Neuronal stem cell (in vitro differentiated cells): ENCODE measurements at regions not wholly inside any gene's neighbourhood (a gene's known extent, or its start where the extent isn't known, plus 50 kb on each side); places are given as distances from the start of the nearest gene placed in this dataset.

Experiments
- DNase-seq: peaks from one replicate; pipeline ENCODE4 v3.0.0-alpha.2; 2013; ENCODE audit warnings: low spot score
- H2AFZ ChIP-seq: one replicate; pipeline ENCODE4 v1.6.1; 2013; ENCODE audit warnings: mild to moderate bottlenecking, low read length, inconsistent platforms
- H2AK5ac ChIP-seq: 2 replicates; pipeline ENCODE4 v1.6.1; 2013; ENCODE audit warnings: low read depth, mild to moderate bottlenecking, inconsistent platforms, low read length, moderate library complexity, mixed read lengths
- H2BK120ac ChIP-seq: 2 replicates; pipeline ENCODE4 v1.6.1; 2013; ENCODE audit warnings: low read depth, mild to moderate bottlenecking, inconsistent platforms, low read length, moderate library complexity, mixed read lengths
- H2BK12ac ChIP-seq: one replicate; pipeline ENCODE4 v1.6.1; 2013; ENCODE audit warnings: low read length, inconsistent platforms
- H2BK15ac ChIP-seq: 2 replicates; pipeline ENCODE4 v1.6.1; 2013; ENCODE audit warnings: mild to moderate bottlenecking, low read length, inconsistent platforms, mixed read lengths
- H2BK5ac ChIP-seq: one replicate; pipeline ENCODE4 v1.6.1; 2013; ENCODE audit warnings: inconsistent platforms, mild to moderate bottlenecking, low read length, moderate library complexity
- H3K14ac ChIP-seq: one replicate; pipeline ENCODE4 v1.6.1; 2013; ENCODE audit warnings: low read length, inconsistent platforms
- H3K18ac ChIP-seq: 2 replicates; pipeline ENCODE4 v1.6.1; 2013; ENCODE audit warnings: low read length, inconsistent platforms
- H3K23ac ChIP-seq: 2 replicates; pipeline ENCODE4 v1.6.1; 2013; ENCODE audit warnings: low read depth, mild to moderate bottlenecking, mixed read lengths, low read length, inconsistent platforms; ENCODE audit not compliant: poor library complexity
- H3K27ac ChIP-seq: replicated peaks from 3 replicates; pipeline ENCODE4 v1.5.1; 2013; ENCODE audit warnings: low read length, inconsistent platforms
- H3K27me3 ChIP-seq, 3 experiments: 2 replicates each; pipeline ENCODE4 v1.6.1; 2013; ENCODE audit warnings: low read length in 3 of 3, mild to moderate bottlenecking in 2 of 3, inconsistent platforms in 1 of 3, low read depth in 1 of 3, mixed read lengths in 1 of 3, moderate library complexity in 1 of 3; ENCODE audit not compliant: control insufficient read depth in 3 of 3, insufficient read depth in 3 of 3
- H3K36me3 ChIP-seq, 2 donors: replicated peaks in 1 of 2; 2 replicates each; pipeline ENCODE4 v1.6.1; 2013; ENCODE audit warnings: low read length in 2 of 2; ENCODE audit not compliant: control insufficient read depth in 2 of 2, insufficient read depth in 2 of 2
- H3K4ac ChIP-seq: 2 replicates; pipeline ENCODE4 v1.6.1; 2013; ENCODE audit warnings: inconsistent platforms, mild to moderate bottlenecking, low read length, moderate library complexity
- H3K4me1 ChIP-seq, 2 donors: 1 replicate in 1 of 2; 2 replicates in 1 of 2; pipeline ENCODE4 v1.6.1; 2013; ENCODE audit warnings: low read length in 2 of 2, low read depth in 1 of 2; ENCODE audit not compliant: control insufficient read depth in 2 of 2, insufficient read depth in 1 of 2
- H3K4me2 ChIP-seq: one replicate; pipeline ENCODE4 v1.6.1; 2013; ENCODE audit warnings: mild to moderate bottlenecking, low read length, inconsistent platforms; ENCODE audit not compliant: insufficient read depth, poor library complexity, severe bottlenecking
- H3K4me3 ChIP-seq, 2 donors: 2 replicates each; pipeline ENCODE4 v1.5.1; 2013; ENCODE audit warnings: low read length in 2 of 2, mild to moderate bottlenecking in 2 of 2, inconsistent platforms in 1 of 2, moderate library complexity in 1 of 2
- H3K79me1 ChIP-seq: one replicate; pipeline ENCODE4 v1.6.1; 2013; ENCODE audit warnings: low read depth, mild to moderate bottlenecking, inconsistent platforms, low read length, moderate library complexity
- H3K9ac ChIP-seq: one replicate; pipeline ENCODE4 v1.6.1; 2013; ENCODE audit warnings: mild to moderate bottlenecking, low read depth, low read length, inconsistent platforms; ENCODE audit not compliant: poor library complexity
- H3K9me3 ChIP-seq, 2 donors: replicated peaks in 1 of 2; 2 replicates each; pipeline versions ENCODE3 to v1.6.1; 2013; ENCODE audit warnings: low read length in 2 of 2, mild to moderate bottlenecking in 2 of 2, inconsistent platforms in 1 of 2, low read depth in 1 of 2, mixed read lengths in 1 of 2, moderate library complexity in 1 of 2; ENCODE audit not compliant: control insufficient read depth in 2 of 2, insufficient read depth in 1 of 2
- H4K8ac ChIP-seq: one replicate; pipeline ENCODE4 v1.6.1; 2013; ENCODE audit warnings: low read depth, mild to moderate bottlenecking, inconsistent platforms, low read length, moderate library complexity
- H4K91ac ChIP-seq: one replicate; pipeline ENCODE4 v1.6.1; 2013; ENCODE audit warnings: low read length, low read depth, mild to moderate bottlenecking, inconsistent platforms; ENCODE audit not compliant: poor library complexity
- WGBS, 2 donors: extraction: QIAGEN DNeasy Blood & Tissue Kit; methylation state at CpG; one replicate each; pipeline ENCODE4 v1.1.7; 2013; ENCODE audit warnings: missing lambda C conversion rate in 2 of 2, mixed read lengths in 1 of 2; ENCODE audit not compliant: insufficient read length in 2 of 2, insufficient replicate concordance in 1 of 2; ENCODE audit errors: extremely low coverage in 2 of 2; 5-methylcytosine and 5-hydroxymethylcytosine counted together

GRCh38 chr7:53983480-53983879, 558.7 kb upstream of the VSTM2A start:
- Histone ChIP-seq H2AFZ (no peak overlapping the region), H3K4me1 (peaks cover 0 to 2% of the 10 kb centered on the region in 2 donors), H3K18ac (no peak overlapping the region), H3K27me3 (no peaks in the 10 kb centered on the region), H2AK5ac (no peak overlapping the region), H3K9me3 (no peaks in the 10 kb centered on the region), H3K27ac (no peak overlapping the region), H3K79me1 (no peaks in the 10 kb centered on the region), H3K4ac (no peak overlapping the region), H4K91ac (no peak overlapping the region), H3K36me3 (no peaks in the 10 kb centered on the region), H3K14ac (no peak overlapping the region), H3K9ac (no peak overlapping the region), H2BK5ac (no peak overlapping the region), H3K4me2 (no peak overlapping the region), H4K8ac (no peak overlapping the region), H2BK12ac (no peak overlapping the region), H3K4me3 (no peak overlapping the region), H2BK15ac (no peak overlapping the region), H2BK120ac (no peak overlapping the region), H3K23ac (no peak overlapping the region)
- DNase-seq, result no peak
- no CpG with 5 or more reads among the region's 2 CpGs for WGBS, 2 donors

- H3K27me3 ChIP-seq, result no peaks in the 10 kb centered on the region
- WGBS, 2 donors, result no CpG with 5 or more reads among the region's 4 CpGs
- H3K4me2 ChIP-seq, result no peak overlapping the region
- peaks cover 0 to 2% of the 10 kb centered on the region in 2 donors for H3K4me1 ChIP-seq
- no peak overlapping the region for H3K9ac ChIP-seq
- no peak for DNase-seq
- no peak overlapping the region for H3K4ac ChIP-seq
- no peaks in the 10 kb centered on the region for H3K9me3 ChIP-seq
- no peak overlapping the region for H2BK12ac ChIP-seq
- H3K27ac ChIP-seq, result no peak overlapping the region
- H2BK15ac ChIP-seq, result no peak overlapping the region
- H2BK5ac ChIP-seq, result peak overlapping the region; percentile 66
- no peak overlapping the region for H2AK5ac ChIP-seq
- H4K8ac ChIP-seq, result no peak overlapping the region
- H2BK120ac ChIP-seq, result no peak overlapping the region
- no peaks in the 10 kb centered on the region for H3K79me1 ChIP-seq
- H3K36me3 ChIP-seq, result no peaks in the 10 kb centered on the region
- no peak overlapping the region for H3K14ac ChIP-seq
- H3K23ac ChIP-seq, result no peak overlapping the region
- H4K91ac ChIP-seq, result no peak overlapping the region
- H2AFZ ChIP-seq, result no peak overlapping the region
- no peak overlapping the region for H3K18ac ChIP-seq
- H3K4me3 ChIP-seq, result no peak overlapping the region
Observed at GRCh38 chr7:53984776-53985175, 557.4 kb upstream of the VSTM2A start.

- Histone ChIP-seq H2AK5ac (no peak overlapping the region), H3K4me1 (peaks cover 0 to 2% of the 10 kb centered on the region in 2 donors), H3K14ac (no peak overlapping the region), H3K4ac (no peak overlapping the region), H3K9ac (no peak overlapping the region), H4K91ac (no peak overlapping the region), H3K18ac (no peak overlapping the region), H3K36me3 (no peaks in the 10 kb centered on the region), H2AFZ (no peak overlapping the region), H3K79me1 (no peaks in the 10 kb centered on the region), H3K23ac (no peak overlapping the region), H3K9me3 (no peaks in the 10 kb centered on the region), H4K8ac (no peak overlapping the region), H2BK15ac (no peak overlapping the region), H3K27ac (no peak overlapping the region), H2BK120ac (no peak overlapping the region), H3K4me3 (no peak overlapping the region), H3K27me3 (no peaks in the 10 kb centered on the region), H2BK12ac (no peak overlapping the region), H3K4me2 (no peak overlapping the region), H2BK5ac (no peak overlapping the region)
- WGBS, 2 donors, result no CpG with 5 or more reads among the region's 2 CpGs
- no peak for DNase-seq
Observed at GRCh38 chr7:53988376-53988775, 553.8 kb upstream of the VSTM2A start.

GRCh38 chr7:53993224-53993623, 549.0 kb upstream of the VSTM2A start:
- no peak overlapping the region for H3K4me2 ChIP-seq
- H2BK12ac ChIP-seq, result no peak overlapping the region
- H3K23ac ChIP-seq, result no peak overlapping the region
- no peak overlapping the region for H3K4ac ChIP-seq
- H2AFZ ChIP-seq, result no peak overlapping the region
- WGBS, 2 donors, result no CpG with 5 or more reads among the region's 3 CpGs
- DNase-seq, result no peak
- no peaks in the 10 kb centered on the region for H3K9me3 ChIP-seq
- peaks cover 0 to 1% (median 0%) of the 10 kb centered on the region in 3 experiments for H3K27me3 ChIP-seq
- H3K4me1 ChIP-seq, result peaks cover 0 to 4% of the 10 kb centered on the region in 2 donors
- no peak overlapping the region for H4K8ac ChIP-seq
- H3K36me3 ChIP-seq, result no peaks in the 10 kb centered on the region
- no peaks in the 10 kb centered on the region for H3K79me1 ChIP-seq
- no peak overlapping the region for H2BK5ac ChIP-seq
- no peak overlapping the region for H3K27ac ChIP-seq
- H2BK120ac ChIP-seq, result no peak overlapping the region
- peak overlapping the region; percentile 60 for H3K18ac ChIP-seq
- H3K14ac ChIP-seq, result no peak overlapping the region
- H4K91ac ChIP-seq, result no peak overlapping the region
- H2AK5ac ChIP-seq, result no peak overlapping the region
- no peak overlapping the region for H2BK15ac ChIP-seq
- H3K9ac ChIP-seq, result no peak overlapping the region
- no peak overlapping the region for H3K4me3 ChIP-seq
